Neuron (in vitro differentiated cells): ENCODE measurements at regions not wholly inside any gene's neighbourhood (a gene's known extent, or its start where the extent isn't known, plus 50 kb on each side); places are given as distances from the start of the nearest gene placed in this dataset.

Experiments
- H2AFZ ChIP-seq: one replicate; pipeline ENCODE4 v1.6.1; 2013; ENCODE audit warnings: low read depth, mild to moderate bottlenecking, inconsistent platforms, low read length, moderate library complexity
- H3K27me3 ChIP-seq: one replicate; pipeline ENCODE4 v1.6.1; 2013; ENCODE audit warnings: low read length; ENCODE audit not compliant: insufficient read depth
- H3K36me3 ChIP-seq: one replicate; pipeline ENCODE4 v1.6.1; 2013; ENCODE audit warnings: low read length; ENCODE audit not compliant: insufficient read depth
- H3K4me1 ChIP-seq: one replicate; pipeline ENCODE4 v1.6.1; 2013; ENCODE audit warnings: low read length; ENCODE audit not compliant: insufficient read depth
- H3K4me3 ChIP-seq: 2 replicates; pipeline ENCODE4 v1.5.1; 2013; ENCODE audit warnings: mild to moderate bottlenecking, low read length, moderate library complexity
- H3K9me3 ChIP-seq: one replicate; pipeline ENCODE4 v1.6.1; 2013; ENCODE audit warnings: low read length

- H3K27me3 ChIP-seq: no peaks in the 10 kb centered on the region
- H3K9me3 ChIP-seq: no peaks in the 10 kb centered on the region
- H2AFZ ChIP-seq: no peak overlapping the region
- H3K36me3 ChIP-seq: no peaks in the 10 kb centered on the region
- H3K4me3 ChIP-seq: no peak overlapping the region
- no peaks in the 10 kb centered on the region for H3K4me1 ChIP-seq
Observed at GRCh38 chr18:38575023-38575422, 1009.4 kb upstream of the CELF4 start.

DNA sequence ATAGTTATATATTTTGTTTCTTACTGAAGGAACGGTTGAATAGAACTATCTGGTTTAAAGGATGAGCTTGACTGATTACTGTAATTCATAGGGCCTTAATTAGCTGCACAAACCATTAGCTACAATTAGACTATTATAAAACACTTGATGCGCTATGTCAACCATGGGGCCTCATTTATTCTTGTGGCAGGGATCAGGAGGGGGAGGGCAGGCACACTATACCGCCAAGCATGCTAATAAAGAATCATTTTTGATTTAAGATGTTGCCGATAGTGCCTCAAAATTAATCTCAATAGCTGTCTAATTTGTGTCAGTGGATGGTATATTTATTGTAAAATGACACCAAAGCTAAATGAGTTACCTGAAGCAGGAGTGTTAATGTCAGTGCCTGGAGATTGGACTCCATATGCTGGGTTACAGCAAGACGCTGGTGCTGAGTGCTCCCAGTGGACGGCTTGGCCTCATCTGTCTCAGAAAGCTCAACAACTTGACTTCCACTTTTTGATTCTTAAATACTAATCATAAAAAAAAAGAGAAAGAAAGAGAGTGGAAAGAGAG, 1007.0 kb upstream of the CELF4 start:
- H3K9me3 ChIP-seq: no peaks in the 10 kb centered on the region
- no peaks in the 10 kb centered on the region for H3K36me3 ChIP-seq
- H3K4me1 ChIP-seq: no peaks in the 10 kb centered on the region
- H3K4me3 ChIP-seq: no peak overlapping the region
- H3K27me3 ChIP-seq: no peaks in the 10 kb centered on the region
- H2AFZ ChIP-seq: no peak overlapping the region

GRCh38 chr18:38571651-38572050, 1006.1 kb upstream of the CELF4 start:
- Histone ChIP-seq H3K36me3 (no peaks in the 10 kb centered on the region), H3K27me3 (no peaks in the 10 kb centered on the region), H2AFZ (no peak overlapping the region), H3K4me3 (no peak overlapping the region), H3K4me1 (no peaks in the 10 kb centered on the region), H3K9me3 (no peaks in the 10 kb centered on the region)

GRCh38 chr18:38565513-38565912, 999.9 kb upstream of the CELF4 start:
- no peaks in the 10 kb centered on the region for H3K9me3 ChIP-seq
- no peaks in the 10 kb centered on the region for H3K27me3 ChIP-seq
- H3K4me1 ChIP-seq: no peaks in the 10 kb centered on the region
- no peak overlapping the region for H3K4me3 ChIP-seq
- H3K36me3 ChIP-seq: no peaks in the 10 kb centered on the region
- H2AFZ ChIP-seq: no peak overlapping the region

DNA sequence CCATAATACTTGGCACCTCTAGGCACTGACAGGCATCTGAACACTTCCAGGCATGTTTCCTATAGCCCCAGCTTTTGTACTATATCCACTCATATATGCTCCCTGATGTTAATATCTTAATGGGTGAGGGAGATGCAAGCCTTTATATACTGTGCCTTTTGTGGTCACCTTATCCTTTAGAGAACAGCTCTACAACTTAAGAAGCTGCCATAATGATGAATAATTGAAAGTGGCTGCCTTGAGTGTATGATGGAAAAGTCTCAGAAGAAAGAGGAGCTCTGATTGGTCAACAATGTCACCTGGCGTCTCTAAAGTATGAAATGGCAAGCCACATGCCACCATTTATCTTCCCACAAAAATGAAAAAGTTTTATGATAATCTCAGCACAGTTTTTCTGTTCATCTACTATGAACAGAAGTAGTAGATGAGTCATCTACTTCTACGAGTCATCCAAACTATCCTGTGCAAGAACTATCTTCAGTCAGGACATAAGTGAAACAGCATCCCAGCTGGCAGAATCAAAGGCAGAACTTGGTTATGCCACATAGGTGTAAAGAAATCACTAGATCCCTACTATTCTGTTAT, 997.9 kb upstream of the CELF4 start:
- no peaks in the 10 kb centered on the region for H3K4me1 ChIP-seq
- H3K27me3 ChIP-seq: no peaks in the 10 kb centered on the region
- no peak overlapping the region for H3K4me3 ChIP-seq
- no peaks in the 10 kb centered on the region for H3K36me3 ChIP-seq
- no peaks in the 10 kb centered on the region for H3K9me3 ChIP-seq
- H2AFZ ChIP-seq: no peak overlapping the region

GRCh38 chr18:38557006-38557405, 991.4 kb upstream of the CELF4 start:
- Histone ChIP-seq H3K4me1 (peaks cover 9% of the 10 kb centered on the region), H3K27me3 (no peaks in the 10 kb centered on the region), H2AFZ (no peak overlapping the region), H3K36me3 (no peaks in the 10 kb centered on the region), H3K4me3 (no peak overlapping the region), H3K9me3 (no peaks in the 10 kb centered on the region)

DNA sequence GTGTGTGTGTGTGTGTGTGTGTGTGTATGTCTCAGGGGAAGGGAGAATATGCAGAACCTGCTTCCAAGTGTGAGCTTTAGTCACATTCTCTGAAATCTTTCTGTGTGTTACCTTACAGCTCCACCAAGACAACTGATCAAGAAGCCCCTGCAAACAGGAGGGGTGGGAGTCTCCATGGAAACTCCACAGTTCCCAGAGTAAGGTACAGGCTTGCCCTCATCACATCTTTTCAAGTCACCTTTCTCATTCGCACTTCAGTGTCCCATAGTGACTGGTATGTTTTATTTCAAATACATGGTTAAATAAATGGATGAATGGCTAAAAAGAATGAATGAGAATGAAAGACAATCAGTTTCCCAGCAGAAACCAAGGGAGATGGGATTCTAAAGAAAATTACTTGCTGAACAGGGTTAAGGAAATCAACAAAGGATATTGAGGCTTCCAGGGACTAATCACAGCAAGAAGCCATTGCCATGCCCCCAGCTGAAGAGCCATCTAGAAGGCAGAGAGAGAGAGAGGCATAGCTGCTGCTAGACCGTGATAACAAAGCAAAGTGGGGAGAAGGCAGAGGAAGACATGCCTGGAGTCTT, 987.2 kb upstream of the CELF4 start:
- Histone ChIP-seq H3K36me3 (no peaks in the 10 kb centered on the region), H3K4me1 (peaks cover 9% of the 10 kb centered on the region), H3K9me3 (no peaks in the 10 kb centered on the region), H3K4me3 (no peak overlapping the region), H3K27me3 (no peaks in the 10 kb centered on the region), H2AFZ (no peak overlapping the region)

DNA sequence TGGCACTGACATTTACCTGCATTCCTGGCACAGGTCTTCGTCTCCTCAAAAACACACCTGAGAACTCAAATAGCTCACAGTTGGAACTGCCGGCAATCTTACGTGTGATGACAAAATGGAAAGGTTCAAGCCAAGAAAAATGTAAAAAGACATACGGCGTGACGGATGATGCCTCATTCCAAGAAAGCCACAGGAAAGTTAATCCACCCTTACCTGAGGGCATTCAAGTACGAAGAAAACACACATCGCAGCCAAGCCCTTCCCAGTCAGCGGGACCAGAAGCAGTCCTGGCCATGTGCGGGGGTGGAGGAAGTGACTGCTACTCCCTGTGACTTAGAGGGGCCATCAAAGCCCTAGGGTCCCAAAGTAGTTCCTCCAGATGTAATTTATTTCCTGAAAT, 986.3 kb upstream of the CELF4 start:
- Histone ChIP-seq H3K36me3 (no peaks in the 10 kb centered on the region), H2AFZ (no peak overlapping the region), H3K4me1 (peaks cover 9% of the 10 kb centered on the region), H3K4me3 (no peak overlapping the region), H3K27me3 (no peaks in the 10 kb centered on the region), H3K9me3 (no peaks in the 10 kb centered on the region)

GRCh38 chr18:38545071-38545470, 979.5 kb upstream of the CELF4 start:
- no peaks in the 10 kb centered on the region for H3K27me3 ChIP-seq
- H3K36me3 ChIP-seq: no peaks in the 10 kb centered on the region
- no peaks in the 10 kb centered on the region for H3K9me3 ChIP-seq
- no peak overlapping the region for H3K4me3 ChIP-seq
- no peak overlapping the region for H2AFZ ChIP-seq
- H3K4me1 ChIP-seq: no peaks in the 10 kb centered on the region

DNA sequence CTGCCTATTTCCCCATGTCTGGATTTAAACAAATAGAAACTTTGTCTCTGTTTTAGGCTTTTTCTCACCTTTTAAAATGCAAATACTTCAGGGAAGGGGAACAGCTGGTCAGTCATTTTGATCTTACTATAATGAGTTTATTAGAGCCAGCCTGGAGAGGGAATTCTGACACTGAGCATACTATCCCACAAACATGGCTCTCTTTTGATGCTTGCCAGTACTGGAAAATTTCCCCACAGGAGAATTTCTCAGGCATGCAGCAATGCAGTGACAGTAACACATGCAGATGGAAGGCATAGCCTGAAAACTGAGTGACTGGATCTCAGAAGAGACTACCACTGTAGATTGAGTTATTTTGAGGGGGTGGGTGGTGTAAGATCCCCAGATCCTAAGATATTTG, 974.3 kb upstream of the CELF4 start:
- H3K4me3 ChIP-seq: no peak overlapping the region

GRCh38 chr18:38539371-38539770, 973.8 kb upstream of the CELF4 start:
- Histone ChIP-seq H3K27me3 (no peaks in the 10 kb centered on the region), H2AFZ (no peak overlapping the region), H3K4me3 (no peak overlapping the region), H3K4me1 (no peaks in the 10 kb centered on the region), H3K9me3 (no peaks in the 10 kb centered on the region), H3K36me3 (no peaks in the 10 kb centered on the region)

More for the DNA sequence above, 974.3 kb upstream of the CELF4 start:
- Histone ChIP-seq H3K9me3 (no peaks in the 10 kb centered on the region), H3K27me3 (no peaks in the 10 kb centered on the region), H3K4me1 (no peaks in the 10 kb centered on the region), H2AFZ (no peak overlapping the region), H3K36me3 (no peaks in the 10 kb centered on the region)

DNA sequence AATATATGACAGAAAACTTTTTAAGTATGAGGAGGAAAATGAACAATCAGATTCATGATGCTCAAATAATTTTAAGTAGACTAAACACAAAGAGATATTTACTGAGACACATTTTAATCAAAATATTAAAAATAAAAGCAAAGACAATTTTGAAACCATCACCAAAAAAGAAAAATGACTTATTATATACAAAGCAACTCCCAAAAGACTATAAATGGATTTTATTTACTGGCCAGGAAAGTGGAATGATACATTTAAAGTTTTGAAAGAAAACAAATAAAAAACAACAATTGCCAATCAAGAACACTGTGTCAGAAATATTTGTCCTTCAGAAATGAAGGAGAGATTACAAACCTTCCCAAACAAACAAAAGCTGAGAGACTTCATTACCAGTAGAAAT, 968.5 kb upstream of the CELF4 start:
- no peaks in the 10 kb centered on the region for H3K36me3 ChIP-seq
- H3K4me1 ChIP-seq: no peaks in the 10 kb centered on the region
- H3K9me3 ChIP-seq: no peaks in the 10 kb centered on the region
- no peak overlapping the region for H2AFZ ChIP-seq
- no peaks in the 10 kb centered on the region for H3K27me3 ChIP-seq
- H3K4me3 ChIP-seq: no peak overlapping the region

GRCh38 chr18:38526922-38527321, 961.3 kb upstream of the CELF4 start:
- Histone ChIP-seq H3K9me3 (no peaks in the 10 kb centered on the region), H3K27me3 (no peaks in the 10 kb centered on the region), H3K4me3 (no peak overlapping the region), H3K36me3 (no peaks in the 10 kb centered on the region), H2AFZ (no peak overlapping the region), H3K4me1 (no peaks in the 10 kb centered on the region)

DNA sequence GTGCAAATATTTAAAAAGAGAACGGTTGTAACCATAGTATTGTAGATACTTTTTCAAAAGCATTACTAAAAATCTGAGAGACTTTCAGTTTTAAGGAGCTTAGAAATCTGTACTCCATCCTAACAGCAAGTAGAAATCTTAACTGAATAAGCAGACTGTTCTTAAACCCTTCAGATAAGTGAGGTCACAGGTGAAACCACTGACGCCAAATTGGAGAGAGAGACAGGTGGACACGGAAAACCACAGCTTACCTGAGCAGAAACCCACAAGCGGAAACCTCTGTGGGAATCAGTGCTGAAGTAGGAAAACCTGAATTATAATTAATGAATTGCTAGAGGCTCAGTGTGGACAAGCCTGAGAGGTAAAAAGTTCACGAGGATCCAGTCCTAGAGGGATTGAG, 959.4 kb upstream of the CELF4 start:
- Histone ChIP-seq H3K36me3 (no peaks in the 10 kb centered on the region), H3K9me3 (no peaks in the 10 kb centered on the region), H3K27me3 (no peaks in the 10 kb centered on the region), H3K4me3 (no peak overlapping the region), H3K4me1 (no peaks in the 10 kb centered on the region), H2AFZ (no peak overlapping the region)
